Memory B cell (primary cell): ENCODE measurements at regions not wholly inside any gene's neighbourhood (a gene's known extent, or its start where the extent isn't known, plus 50 kb on each side); places are given as distances from the start of the nearest gene placed in this dataset.
"Not testable (repeated sequence)": the region's sequence is repeated elsewhere in the genome, so short reads cannot be mapped to it uniquely, and the experiment has no call there.

Experiments
- ATAC-seq: fragments of 150-1000 bp; cut with Tn5 transposase; 2 replicates; pipeline ENCODE4 v1.10.0; 2021; ENCODE audit warnings: low read depth, mild to moderate bottlenecking, moderate library complexity
- DNase-seq, 2 donors: peaks; one replicate each; pipeline ENCODE4 v3.0.0; 2022; ENCODE audit warnings: low spot score in 2 of 2
- H3K27ac Mint-ChIP-seq: one replicate; pipeline ENCODE4 v1.8.0; 2022; ENCODE audit warnings: mild to moderate bottlenecking, moderate library complexity, mixed read lengths
- H3K27me3 Mint-ChIP-seq: one replicate; pipeline ENCODE4 v1.8.0; 2022; ENCODE audit warnings: mixed read lengths
- H3K36me3 Mint-ChIP-seq: one replicate; pipeline ENCODE4 v1.8.0; 2022; ENCODE audit warnings: mild to moderate bottlenecking, mixed read lengths
- H3K4me1 Mint-ChIP-seq: one replicate; pipeline ENCODE4 v1.8.0; 2022; ENCODE audit warnings: mixed read lengths
- H3K4me3 Mint-ChIP-seq: one replicate; pipeline ENCODE4 v1.8.0; 2022; ENCODE audit warnings: mild to moderate bottlenecking, moderate library complexity, mixed read lengths
- H3K9me3 Mint-ChIP-seq: one replicate; pipeline ENCODE4 v1.8.0; 2022; ENCODE audit warnings: mixed read lengths

GRCh38 chr9:120310035-120310434 is 269.9 kb downstream of the CDK5RAP2 start:
- Mint-ChIP-seq H3K4me3 (no peak overlapping the region), H3K4me1 (no peaks in the 10 kb centered on the region), H3K9me3 (peaks cover 3% of the 10 kb centered on the region), H3K27ac (no peak overlapping the region), H3K27me3 (peaks cover 11% of the 10 kb centered on the region), H3K36me3 (no peaks in the 10 kb centered on the region)
- ATAC-seq (no peak), DNase-seq (no peak)

GRCh38 chr9:120308495-120308894 is 271.5 kb downstream of the CDK5RAP2 start:
- no peaks in the 10 kb centered on the region for H3K36me3 Mint-ChIP-seq
- no peak overlapping the region for H3K4me3 Mint-ChIP-seq
- ATAC-seq, result no peak
- H3K27ac Mint-ChIP-seq, result no peak overlapping the region
- peaks cover 2% of the 10 kb centered on the region for H3K9me3 Mint-ChIP-seq
- DNase-seq, result no peak
- H3K4me1 Mint-ChIP-seq, result no peaks in the 10 kb centered on the region
- H3K27me3 Mint-ChIP-seq, result peaks cover 12% of the 10 kb centered on the region

- Mint-ChIP-seq H3K27me3 (peaks cover 15% of the 10 kb centered on the region), H3K4me1 (no peaks in the 10 kb centered on the region), H3K4me3 (no peak overlapping the region), H3K27ac (no peak overlapping the region), H3K36me3 (no peaks in the 10 kb centered on the region), H3K9me3 (no peaks in the 10 kb centered on the region)
- ATAC-seq (no peak), DNase-seq (no peak)
These were observed 272.4 kb downstream of the CDK5RAP2 start for GRCh38 chr9:120307599-120307998.

- ATAC-seq, result no peak
- no peaks in the 10 kb centered on the region for H3K36me3 Mint-ChIP-seq
- H3K27ac Mint-ChIP-seq, result no peak overlapping the region
- H3K27me3 Mint-ChIP-seq, result peaks cover 15% of the 10 kb centered on the region
- H3K4me3 Mint-ChIP-seq, result no peak overlapping the region
- no peak for DNase-seq
- no peaks in the 10 kb centered on the region for H3K9me3 Mint-ChIP-seq
- no peaks in the 10 kb centered on the region for H3K4me1 Mint-ChIP-seq
These were observed 273.4 kb downstream of the CDK5RAP2 start for GRCh38 chr9:120306561-120306960.

GRCh38 chr9:120306088-120306487 is 273.9 kb downstream of the CDK5RAP2 start:
- H3K4me1 Mint-ChIP-seq, result no peaks in the 10 kb centered on the region
- no peak overlapping the region for H3K27ac Mint-ChIP-seq
- DNase-seq (no peak), ATAC-seq (no peak)
- H3K27me3 Mint-ChIP-seq, result peaks cover 15% of the 10 kb centered on the region
- H3K9me3 Mint-ChIP-seq, result no peaks in the 10 kb centered on the region
- H3K4me3 Mint-ChIP-seq, result no peak overlapping the region
- H3K36me3 Mint-ChIP-seq, result no peaks in the 10 kb centered on the region

- H3K4me1 Mint-ChIP-seq, H3K9me3 Mint-ChIP-seq, DNase-seq, H3K36me3 Mint-ChIP-seq, H3K27ac Mint-ChIP-seq, H3K4me3 Mint-ChIP-seq, ATAC-seq: not testable (repeated sequence)
- peaks cover 15% of the 10 kb centered on the region for H3K27me3 Mint-ChIP-seq
These were observed 275.1 kb downstream of the CDK5RAP2 start for GRCh38 chr9:120304896-120305295.

GRCh38 chr9:120303519-120303918 is 276.4 kb downstream of the CDK5RAP2 start:
- ATAC-seq, result no peak
- H3K27me3 Mint-ChIP-seq, result peaks cover 15% of the 10 kb centered on the region
- no peak overlapping the region for H3K4me3 Mint-ChIP-seq
- no peaks in the 10 kb centered on the region for H3K4me1 Mint-ChIP-seq
- no peaks in the 10 kb centered on the region for H3K36me3 Mint-ChIP-seq
- no peak for DNase-seq
- no peak overlapping the region for H3K27ac Mint-ChIP-seq
- peaks cover 2% of the 10 kb centered on the region for H3K9me3 Mint-ChIP-seq

GRCh38 chr9:120299785-120300184 is 280.2 kb downstream of the CDK5RAP2 start:
- Mint-ChIP-seq H3K36me3 (no peaks in the 10 kb centered on the region), H3K4me3 (no peak overlapping the region), H3K27ac (no peak overlapping the region), H3K27me3 (peaks cover 9% of the 10 kb centered on the region), H3K4me1 (no peaks in the 10 kb centered on the region), H3K9me3 (peaks cover 2% of the 10 kb centered on the region)
- no peak for DNase-seq
- ATAC-seq, result no peak

GRCh38 chr9:120294003-120294402 is 286.0 kb downstream of the CDK5RAP2 start:
- ATAC-seq (no peak), DNase-seq (no peak)
- Mint-ChIP-seq H3K4me3 (no peak overlapping the region), H3K36me3 (no peaks in the 10 kb centered on the region), H3K27ac (no peak overlapping the region), H3K4me1 (no peaks in the 10 kb centered on the region), H3K9me3 (peaks cover 1% of the 10 kb centered on the region), H3K27me3 (peaks cover 4% of the 10 kb centered on the region)

GRCh38 chr9:120292606-120293005 is 287.4 kb downstream of the CDK5RAP2 start:
- Mint-ChIP-seq H3K27ac (no peak overlapping the region), H3K4me1 (no peaks in the 10 kb centered on the region), H3K4me3 (no peak overlapping the region), H3K27me3 (peaks cover 2% of the 10 kb centered on the region), H3K36me3 (no peaks in the 10 kb centered on the region), H3K9me3 (peaks cover 1% of the 10 kb centered on the region)
- no peak for ATAC-seq
- DNase-seq, result no peak

- Mint-ChIP-seq H3K36me3 (no peaks in the 10 kb centered on the region), H3K27ac (no peak overlapping the region), H3K27me3 (peaks cover 2% of the 10 kb centered on the region), H3K9me3 (peaks cover 1% of the 10 kb centered on the region), H3K4me1 (no peaks in the 10 kb centered on the region), H3K4me3 (no peak overlapping the region)
- ATAC-seq, result no peak
- no peak for DNase-seq
These were observed 288.9 kb downstream of the CDK5RAP2 start for GRCh38 chr9:120291050-120291449.

- ATAC-seq, result no peak
- Mint-ChIP-seq H3K36me3 (no peaks in the 10 kb centered on the region), H3K4me3 (no peak overlapping the region), H3K27ac (no peak overlapping the region), H3K4me1 (no peaks in the 10 kb centered on the region), H3K9me3 (peaks cover 3% of the 10 kb centered on the region), H3K27me3 (peaks cover 2% of the 10 kb centered on the region)
- DNase-seq, result no peak
These were observed 289.7 kb downstream of the CDK5RAP2 start for GRCh38 chr9:120289990-120290975.

- no peaks in the 10 kb centered on the region for H3K36me3 Mint-ChIP-seq
- peaks cover 7% of the 10 kb centered on the region for H3K9me3 Mint-ChIP-seq
- ATAC-seq, result no peak
- no peak overlapping the region for H3K4me3 Mint-ChIP-seq
- H3K4me1 Mint-ChIP-seq, result no peaks in the 10 kb centered on the region
- no peak for DNase-seq
- H3K27ac Mint-ChIP-seq, result no peak overlapping the region
- peaks cover 9% of the 10 kb centered on the region for H3K27me3 Mint-ChIP-seq
These were observed 290.9 kb downstream of the CDK5RAP2 start for GRCh38 chr9:120289098-120289497.

- H3K4me3 Mint-ChIP-seq, result no peak overlapping the region
- peaks cover 7% of the 10 kb centered on the region for H3K9me3 Mint-ChIP-seq
- no peaks in the 10 kb centered on the region for H3K4me1 Mint-ChIP-seq
- ATAC-seq (no peak), DNase-seq (no peak)
- H3K27ac Mint-ChIP-seq, result no peak overlapping the region
- no peaks in the 10 kb centered on the region for H3K36me3 Mint-ChIP-seq
- peaks cover 9% of the 10 kb centered on the region for H3K27me3 Mint-ChIP-seq
These were observed 293.4 kb downstream of the CDK5RAP2 start for GRCh38 chr9:120286530-120286929.

- ATAC-seq, result no peak
- Mint-ChIP-seq H3K9me3 (peaks cover 6% of the 10 kb centered on the region), H3K27me3 (peaks cover 10% of the 10 kb centered on the region), H3K4me1 (no peaks in the 10 kb centered on the region), H3K4me3 (no peak overlapping the region), H3K36me3 (no peaks in the 10 kb centered on the region), H3K27ac (no peak overlapping the region)
- no peak for DNase-seq
These were observed 295.1 kb downstream of the CDK5RAP2 start for GRCh38 chr9:120284821-120285220.
